ENCODE measurements at regions not wholly inside any gene's neighbourhood (a gene's known extent, or its start where the extent isn't known, plus 50 kb on each side); places are given as distances from the start of the nearest gene placed in this dataset.

DNA sequence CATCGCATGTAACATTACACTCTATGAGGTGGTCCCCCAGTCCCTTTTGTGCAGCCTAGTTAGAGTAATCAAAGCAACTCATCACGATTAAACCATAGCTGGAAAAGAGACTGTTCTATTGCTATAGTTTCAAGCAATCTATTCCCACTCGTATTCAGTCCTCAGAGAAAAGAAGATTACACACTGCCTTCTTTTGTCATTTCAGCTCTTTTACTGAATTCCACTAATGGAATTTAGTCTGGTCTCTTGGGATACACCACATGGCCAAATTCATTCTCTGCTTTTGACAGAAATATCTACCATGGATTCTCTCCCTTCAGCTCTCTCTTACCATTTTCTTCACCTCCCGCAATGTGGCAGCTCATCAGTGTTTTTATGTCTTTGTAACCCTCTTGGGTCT, 108.9 kb upstream of the HDAC9 start:
- Mint-ChIP-seq H3K36me3 (ENCODE audit: low read depth) (no peaks in the 10 kb centered on the region), H3K9me3 (no peaks in the 10 kb centered on the region), H3K4me3 (no peak overlapping the region), H3K27me3 (peaks cover 4% of the 10 kb centered on the region), H3K27ac (no peak overlapping the region), H3K4me1 (no peaks in the 10 kb centered on the region)
- no peak for ATAC-seq (replicated peaks)

DNA sequence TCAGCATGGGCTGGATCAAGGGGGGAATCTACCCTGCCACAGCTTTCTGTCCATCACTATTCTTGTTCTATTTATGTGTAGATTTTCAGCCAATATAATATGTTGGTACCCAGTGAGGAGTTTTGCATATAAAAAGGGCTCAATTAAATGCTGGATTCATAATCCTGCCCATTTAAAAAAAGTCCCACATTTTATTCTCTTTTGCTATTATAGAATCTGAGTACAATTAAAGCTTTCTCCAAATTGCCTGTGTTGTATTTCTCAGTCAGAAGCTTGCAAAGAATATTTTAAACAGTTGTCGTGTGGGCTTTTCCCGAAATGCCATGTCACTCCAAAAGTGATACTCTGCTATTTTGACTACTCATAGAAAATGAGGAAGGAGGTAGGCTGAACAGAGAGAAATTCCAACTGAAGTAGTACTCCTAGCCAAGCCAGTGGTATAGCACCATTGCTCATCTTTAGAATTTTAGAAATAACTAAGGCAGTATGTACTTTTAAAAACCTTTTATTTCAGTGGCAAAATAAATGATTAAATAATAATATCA, 108.3 kb upstream of the HDAC9 start:
- H3K27ac Mint-ChIP-seq = no peak overlapping the region
- no peak for ATAC-seq (replicated peaks)
- no peaks in the 10 kb centered on the region for H3K9me3 Mint-ChIP-seq
- H3K36me3 Mint-ChIP-seq (ENCODE audit: low read depth) = no peaks in the 10 kb centered on the region
- H3K4me1 Mint-ChIP-seq = no peaks in the 10 kb centered on the region
- H3K27me3 Mint-ChIP-seq = peaks cover 4% of the 10 kb centered on the region
- no peak overlapping the region for H3K4me3 Mint-ChIP-seq

DNA sequence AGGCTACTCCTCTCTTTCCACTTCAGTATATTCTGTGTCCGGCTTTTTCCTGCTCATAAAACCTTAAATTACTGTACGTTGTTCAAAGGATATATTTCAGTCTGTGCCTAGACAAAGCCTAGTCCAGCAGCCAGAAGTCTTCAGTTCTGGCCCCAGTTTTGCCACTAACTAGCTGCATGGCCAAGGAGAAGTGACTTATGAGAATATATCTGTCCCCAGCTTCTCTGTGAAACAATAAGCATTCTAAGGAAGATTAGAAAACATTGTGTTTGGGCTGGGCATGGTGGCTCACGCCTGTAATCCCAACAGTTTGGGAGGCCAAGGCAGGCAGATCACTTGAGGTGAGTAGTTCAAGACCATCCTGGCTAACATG, 105.0 kb upstream of the HDAC9 start:
- Mint-ChIP-seq H3K27ac (no peak overlapping the region), H3K36me3 (ENCODE audit: low read depth) (no peaks in the 10 kb centered on the region), H3K27me3 (peaks cover 4% of the 10 kb centered on the region), H3K4me1 (no peaks in the 10 kb centered on the region), H3K9me3 (no peaks in the 10 kb centered on the region), H3K4me3 (no peak overlapping the region)
- ATAC-seq (replicated peaks) = no peak

DNA sequence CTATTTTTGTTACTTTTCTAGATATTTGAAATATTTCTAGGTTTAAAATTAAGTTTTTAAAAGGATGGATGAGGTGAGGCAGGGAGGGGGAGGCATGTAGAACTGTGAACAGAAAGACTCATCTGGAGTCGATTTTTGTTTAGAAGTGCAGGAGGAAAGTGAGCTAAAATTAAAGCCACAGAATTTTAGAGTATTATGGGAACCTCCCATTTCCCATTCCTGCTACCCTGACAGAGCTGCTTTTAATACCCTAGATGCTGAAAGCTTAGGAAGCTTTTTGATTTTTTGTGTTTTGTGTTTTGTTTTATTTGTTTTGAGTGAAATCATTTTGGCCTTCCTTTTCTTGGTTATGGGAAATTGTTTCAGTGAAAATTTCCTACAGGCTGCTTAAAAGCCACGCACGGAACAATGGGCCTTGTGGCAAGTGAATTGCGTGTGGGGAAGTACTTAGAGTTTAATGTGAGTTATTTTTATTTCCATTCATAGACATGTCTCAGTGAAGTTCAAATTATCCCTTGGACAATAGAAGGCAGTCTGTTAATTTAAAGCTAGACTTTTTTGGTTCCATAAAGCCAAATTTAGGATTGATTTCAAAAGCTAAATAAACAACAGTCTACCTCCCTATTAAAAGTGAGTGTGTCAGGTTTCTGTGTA, 102.0 kb upstream of the HDAC9 start:
- no peaks in the 10 kb centered on the region for H3K4me1 Mint-ChIP-seq
- H3K27ac Mint-ChIP-seq = no peak overlapping the region
- H3K36me3 Mint-ChIP-seq (ENCODE audit: low read depth) = no peaks in the 10 kb centered on the region
- H3K9me3 Mint-ChIP-seq = no peaks in the 10 kb centered on the region
- H3K27me3 Mint-ChIP-seq = peaks cover 4% of the 10 kb centered on the region
- no peak overlapping the region for H3K4me3 Mint-ChIP-seq
- no peak for ATAC-seq (replicated peaks)

DNA sequence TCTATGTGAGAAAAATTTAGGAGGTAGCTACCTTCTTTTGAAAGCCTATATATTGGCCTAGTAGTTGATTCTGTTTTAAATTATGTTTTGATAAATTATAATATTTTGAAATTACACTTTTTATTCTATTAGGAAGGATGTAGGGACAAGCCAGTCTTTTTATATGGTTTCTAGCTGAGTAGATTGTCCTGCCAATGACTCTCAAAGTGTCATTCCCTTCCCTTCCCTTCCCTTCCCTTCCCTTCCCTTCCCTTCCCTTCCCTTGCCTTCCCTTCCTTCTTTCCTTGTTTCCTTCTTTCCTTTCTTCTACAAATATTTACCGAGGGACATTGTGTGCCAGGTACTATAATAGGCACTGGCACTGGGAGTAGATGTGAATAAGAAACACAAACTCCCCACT, 99.7 kb upstream of the HDAC9 start:
- no peak overlapping the region for H3K27ac Mint-ChIP-seq

DNA sequence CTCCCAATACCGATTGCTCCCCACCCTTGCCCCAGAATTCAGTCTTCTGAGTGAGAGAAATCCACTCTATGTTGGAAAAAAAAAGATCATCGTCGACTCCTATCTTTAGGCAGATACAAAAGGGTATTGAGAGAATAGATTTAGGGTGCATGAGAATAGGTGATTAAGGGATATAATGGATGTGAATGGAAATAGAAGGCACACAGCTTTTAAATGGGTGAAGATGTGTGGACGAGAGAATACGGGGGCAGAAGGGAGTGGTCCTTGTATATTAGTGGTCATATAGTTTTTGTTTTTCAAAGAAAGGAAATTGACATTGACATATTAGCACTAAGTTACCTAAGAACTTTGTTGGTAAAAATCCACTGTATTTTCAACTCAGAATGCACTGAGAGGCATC, 98.6 kb upstream of the HDAC9 start:
- H3K4me1 Mint-ChIP-seq = no peaks in the 10 kb centered on the region
- no peak for ATAC-seq (replicated peaks)
- no peaks in the 10 kb centered on the region for H3K36me3 Mint-ChIP-seq (ENCODE audit: low read depth)
- H3K27ac Mint-ChIP-seq = no peak overlapping the region
- H3K27me3 Mint-ChIP-seq = peaks cover 3% of the 10 kb centered on the region
- H3K4me3 Mint-ChIP-seq = no peak overlapping the region
- no peaks in the 10 kb centered on the region for H3K9me3 Mint-ChIP-seq

More for the DNA sequence above, 99.7 kb upstream of the HDAC9 start:
- H3K9me3 Mint-ChIP-seq = no peaks in the 10 kb centered on the region
- no peaks in the 10 kb centered on the region for H3K27me3 Mint-ChIP-seq
- H3K4me1 Mint-ChIP-seq = no peaks in the 10 kb centered on the region
- no peak for ATAC-seq (replicated peaks)
- no peaks in the 10 kb centered on the region for H3K36me3 Mint-ChIP-seq (ENCODE audit: low read depth)
- H3K4me3 Mint-ChIP-seq = no peak overlapping the region

DNA sequence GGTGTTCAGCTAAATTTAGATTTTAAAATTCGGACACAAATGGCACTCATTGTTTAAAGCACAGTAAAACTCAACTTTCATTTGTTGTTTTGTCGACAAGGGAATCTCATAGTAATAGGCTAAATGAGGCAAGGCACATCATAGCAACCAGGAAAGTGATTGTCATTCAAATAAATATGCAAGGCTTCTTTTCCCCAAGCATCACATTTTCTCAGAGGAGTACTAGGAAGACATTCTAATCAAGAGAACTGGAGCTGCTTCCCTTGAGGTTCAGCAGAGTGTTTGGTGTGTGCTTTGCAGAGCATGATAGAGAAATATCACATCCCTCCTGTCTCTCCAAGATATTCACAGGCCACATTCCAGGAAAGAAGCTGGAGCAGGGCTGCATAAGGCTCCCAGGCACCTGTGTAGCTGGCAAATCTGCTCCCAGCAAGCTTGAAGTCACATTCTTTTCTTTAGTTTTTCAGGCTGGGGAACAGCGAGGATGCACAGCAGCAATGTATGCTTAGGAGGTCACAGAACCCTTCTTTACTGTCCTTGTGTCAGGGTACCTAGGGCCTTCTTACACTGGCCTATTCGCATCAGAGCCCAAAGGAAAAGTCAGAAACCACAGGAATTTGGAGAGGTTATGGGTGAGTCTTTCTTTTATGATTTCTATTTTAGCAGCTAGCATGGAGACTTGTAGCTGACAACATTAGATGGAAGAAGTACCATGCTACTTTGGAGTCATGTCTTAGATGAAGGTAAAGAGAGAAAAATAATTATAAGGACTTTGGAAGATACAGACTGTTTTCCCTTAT, 95.9 kb upstream of the HDAC9 start:
- Mint-ChIP-seq H3K4me3 (no peak overlapping the region), H3K4me1 (no peaks in the 10 kb centered on the region), H3K36me3 (ENCODE audit: low read depth) (no peaks in the 10 kb centered on the region), H3K9me3 (no peaks in the 10 kb centered on the region), H3K27ac (no peak overlapping the region), H3K27me3 (peaks cover 9% of the 10 kb centered on the region)
- ATAC-seq (replicated peaks) = no peak

DNA sequence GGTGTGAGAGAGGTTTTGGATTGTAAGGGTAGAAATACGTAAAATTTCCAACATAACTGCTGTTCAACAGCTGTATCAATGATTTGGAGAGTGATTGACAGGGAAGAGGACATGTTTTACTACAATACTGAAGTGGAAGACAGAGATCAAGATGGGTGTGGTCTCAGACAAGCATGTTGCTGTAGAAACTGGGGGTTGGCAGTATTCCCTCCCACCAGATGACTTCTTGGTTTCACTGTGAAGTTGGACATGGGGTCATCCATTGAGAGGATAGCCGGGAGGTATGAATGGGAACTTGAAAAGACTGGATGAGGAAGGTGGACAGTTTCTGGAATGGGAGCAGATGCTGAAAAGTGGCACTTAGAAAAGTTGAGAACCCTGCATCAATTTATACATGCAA, 95.3 kb upstream of the HDAC9 start:
- Mint-ChIP-seq H3K36me3 (ENCODE audit: low read depth) (no peaks in the 10 kb centered on the region), H3K27me3 (peaks cover 11% of the 10 kb centered on the region), H3K27ac (no peak overlapping the region), H3K4me1 (no peaks in the 10 kb centered on the region), H3K9me3 (no peaks in the 10 kb centered on the region), H3K4me3 (no peak overlapping the region)
- ATAC-seq (replicated peaks) = no peak

DNA sequence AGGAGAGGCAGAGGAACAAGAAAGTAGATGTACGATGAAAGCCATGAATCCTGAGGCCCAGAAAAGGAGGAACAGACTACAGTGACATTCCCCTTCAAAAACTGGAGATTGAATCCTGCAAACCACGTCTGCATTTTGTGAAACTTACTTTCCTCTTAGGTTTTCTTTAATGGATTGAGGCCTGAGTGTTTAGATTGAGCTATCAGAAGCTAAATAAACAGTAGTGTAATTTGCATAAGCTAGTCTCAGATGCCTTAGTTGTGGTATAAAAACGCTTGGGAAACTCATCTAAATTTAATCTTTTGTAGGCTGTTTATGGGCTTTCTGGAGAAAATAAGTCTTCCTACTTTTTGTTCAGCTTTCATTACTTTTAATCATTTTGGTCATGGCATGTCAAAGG, 94.8 kb upstream of the HDAC9 start:
- Mint-ChIP-seq H3K4me3 (no peak overlapping the region), H3K36me3 (ENCODE audit: low read depth) (no peaks in the 10 kb centered on the region), H3K9me3 (no peaks in the 10 kb centered on the region), H3K4me1 (no peaks in the 10 kb centered on the region), H3K27ac (no peak overlapping the region), H3K27me3 (peaks cover 12% of the 10 kb centered on the region)
- ATAC-seq (replicated peaks) = no peak

DNA sequence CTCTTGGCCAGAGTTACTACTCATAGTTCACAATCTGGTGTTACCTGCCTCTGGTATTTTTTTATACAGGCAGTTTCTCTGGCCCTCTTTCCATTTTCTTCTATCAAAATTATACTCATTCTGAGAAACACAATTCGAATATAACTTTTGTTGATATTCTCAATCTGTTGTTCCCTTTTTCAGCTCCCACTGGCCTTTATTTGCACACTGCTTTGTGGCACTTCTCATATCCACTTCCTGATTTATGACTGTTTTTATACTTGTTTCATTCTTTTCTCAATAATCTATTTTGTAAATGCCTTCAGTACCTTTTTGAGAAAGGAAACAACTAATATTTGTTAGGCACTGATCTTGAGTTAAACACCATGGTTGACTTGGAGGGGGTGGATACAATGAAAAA, 93.8 kb upstream of the HDAC9 start:
- no peak for ATAC-seq (replicated peaks)
- H3K27ac Mint-ChIP-seq = no peak overlapping the region
- H3K4me1 Mint-ChIP-seq = no peaks in the 10 kb centered on the region
- peaks cover 12% of the 10 kb centered on the region for H3K27me3 Mint-ChIP-seq
- no peak overlapping the region for H3K4me3 Mint-ChIP-seq
- no peaks in the 10 kb centered on the region for H3K36me3 Mint-ChIP-seq (ENCODE audit: low read depth)
- H3K9me3 Mint-ChIP-seq = no peaks in the 10 kb centered on the region

DNA sequence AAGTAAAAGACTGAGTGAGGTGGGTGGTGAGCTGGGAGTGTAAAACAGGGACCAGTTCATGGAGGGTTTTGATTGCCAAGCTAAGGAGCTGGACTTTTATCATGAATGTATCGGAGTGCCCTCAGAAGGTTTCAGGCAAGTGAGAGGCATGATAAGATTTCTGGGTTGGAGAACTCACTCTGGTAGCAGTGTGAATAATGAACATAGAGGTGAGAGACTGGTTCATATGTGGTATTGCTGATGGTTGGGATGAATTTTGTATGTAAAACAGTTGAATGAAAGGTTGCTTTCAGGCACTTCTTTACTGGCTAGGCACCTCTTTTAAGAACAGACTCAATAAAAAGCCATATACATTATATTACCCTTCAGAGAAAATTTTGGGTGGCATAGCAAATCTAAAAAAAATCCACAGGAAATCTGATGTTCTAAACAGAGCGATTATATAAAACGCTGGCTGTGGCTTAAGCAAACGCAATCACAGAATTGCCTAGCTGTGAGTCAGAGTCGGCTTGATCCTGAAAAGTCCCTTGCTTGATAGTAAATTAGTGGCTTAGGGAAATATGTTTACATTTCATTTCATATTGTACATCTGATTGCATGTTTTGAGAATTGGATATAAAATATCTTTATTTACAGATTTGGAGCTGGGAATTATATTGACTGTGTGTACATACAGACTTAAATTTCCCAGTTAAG, 92.9 kb upstream of the HDAC9 start:
- no peak for ATAC-seq (replicated peaks)
- H3K27me3 Mint-ChIP-seq = peaks cover 17% of the 10 kb centered on the region

DNA sequence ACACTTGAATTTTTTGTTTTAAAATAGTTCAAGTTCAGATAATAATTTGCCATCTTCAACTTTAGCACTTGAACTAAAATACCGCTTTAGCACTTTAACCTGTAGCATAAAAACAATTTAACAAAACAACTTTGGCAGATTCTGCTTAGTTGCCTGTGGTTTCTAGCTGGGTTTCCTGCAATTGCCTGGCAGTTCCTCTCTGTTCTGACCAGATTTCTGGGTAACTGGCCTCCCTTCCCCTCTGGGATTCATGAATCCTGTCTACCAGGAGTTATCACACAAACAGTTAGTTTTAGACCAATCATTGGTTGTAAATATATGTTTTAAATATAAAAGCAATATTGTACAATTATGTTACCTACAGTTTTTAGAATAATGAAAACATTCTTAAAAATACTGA, 89.8 kb upstream of the HDAC9 start:
- Mint-ChIP-seq H3K36me3 (ENCODE audit: low read depth) (no peaks in the 10 kb centered on the region), H3K4me3 (no peak overlapping the region), H3K27ac (no peak overlapping the region), H3K27me3 (peaks cover 17% of the 10 kb centered on the region), H3K4me1 (no peaks in the 10 kb centered on the region), H3K9me3 (no peaks in the 10 kb centered on the region)
- ATAC-seq (replicated peaks) = no peak

More for the DNA sequence above, 92.9 kb upstream of the HDAC9 start:
- H3K4me1 Mint-ChIP-seq = no peaks in the 10 kb centered on the region
- no peak overlapping the region for H3K27ac Mint-ChIP-seq
- H3K9me3 Mint-ChIP-seq = no peaks in the 10 kb centered on the region
- no peak overlapping the region for H3K4me3 Mint-ChIP-seq
- no peaks in the 10 kb centered on the region for H3K36me3 Mint-ChIP-seq (ENCODE audit: low read depth)

DNA sequence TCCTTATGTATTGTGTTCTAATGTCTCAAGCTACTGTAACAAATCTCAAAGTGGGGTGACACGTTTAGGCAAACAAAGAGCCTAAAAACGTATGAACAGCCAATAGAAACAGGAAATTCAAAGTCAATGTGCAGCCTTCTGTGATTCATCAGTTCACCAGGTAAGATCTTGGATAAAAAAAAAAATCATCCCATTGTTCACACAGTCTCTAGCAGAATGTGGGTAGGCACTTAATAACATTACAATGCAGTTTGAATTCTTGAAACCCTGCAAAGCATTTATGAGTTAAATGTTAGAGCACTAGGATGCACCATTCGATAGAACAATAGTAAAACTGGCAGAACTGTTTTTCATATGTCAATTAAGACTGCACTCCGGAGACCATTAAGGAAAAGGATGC, 88.2 kb upstream of the HDAC9 start:
- no peak overlapping the region for H3K4me3 Mint-ChIP-seq
- no peaks in the 10 kb centered on the region for H3K36me3 Mint-ChIP-seq (ENCODE audit: low read depth)
- no peaks in the 10 kb centered on the region for H3K4me1 Mint-ChIP-seq
- ATAC-seq (replicated peaks) = no peak
- no peaks in the 10 kb centered on the region for H3K9me3 Mint-ChIP-seq
- H3K27ac Mint-ChIP-seq = no peak overlapping the region
- peaks cover 13% of the 10 kb centered on the region for H3K27me3 Mint-ChIP-seq

DNA sequence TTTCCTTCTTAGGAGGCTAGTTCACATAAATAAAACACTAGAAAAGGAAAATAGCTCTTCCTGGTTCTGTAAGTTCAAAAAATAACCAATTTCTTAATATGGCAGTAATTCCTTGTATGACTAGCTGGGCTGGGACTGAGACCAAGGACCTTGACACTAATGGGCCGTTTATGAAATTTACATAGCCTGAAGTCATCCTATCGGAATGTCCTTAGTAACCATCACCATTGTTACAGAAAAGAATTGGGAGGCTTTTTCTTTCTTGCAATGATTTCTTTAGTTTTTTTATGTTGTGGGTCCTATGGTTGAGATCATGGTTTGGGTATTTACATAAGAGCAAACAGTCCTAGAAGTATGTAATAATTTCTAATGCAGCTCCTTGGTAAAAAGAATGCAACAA, 87.1 kb upstream of the HDAC9 start:
- no peak overlapping the region for H3K4me3 Mint-ChIP-seq
- H3K9me3 Mint-ChIP-seq = no peaks in the 10 kb centered on the region
- H3K27me3 Mint-ChIP-seq = peaks cover 13% of the 10 kb centered on the region
- no peak for ATAC-seq (replicated peaks)
- H3K4me1 Mint-ChIP-seq = no peaks in the 10 kb centered on the region
- no peaks in the 10 kb centered on the region for H3K36me3 Mint-ChIP-seq (ENCODE audit: low read depth)
- no peak overlapping the region for H3K27ac Mint-ChIP-seq

DNA sequence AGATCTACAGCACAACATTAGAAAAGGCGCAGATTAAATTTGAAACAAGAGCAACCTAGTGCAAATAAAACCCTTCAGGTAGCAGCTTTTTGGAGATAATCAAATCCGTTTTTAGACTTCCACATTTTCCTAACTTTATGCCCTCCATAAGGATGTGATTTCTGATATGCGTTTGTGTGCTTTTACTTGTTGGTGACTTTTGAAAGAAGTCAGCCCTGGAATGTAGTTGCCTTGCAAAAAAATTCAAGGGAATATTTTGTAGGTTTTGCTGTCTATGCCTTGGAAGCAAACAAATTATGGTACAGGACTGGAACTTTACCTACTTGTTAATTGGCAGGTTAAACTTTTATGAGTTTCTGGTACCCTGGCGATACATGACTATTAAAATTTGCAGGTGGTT, 86.7 kb upstream of the HDAC9 start:
- no peaks in the 10 kb centered on the region for H3K36me3 Mint-ChIP-seq (ENCODE audit: low read depth)
- H3K27ac Mint-ChIP-seq = no peak overlapping the region
- peaks cover 13% of the 10 kb centered on the region for H3K27me3 Mint-ChIP-seq
- no peak overlapping the region for H3K4me3 Mint-ChIP-seq
- H3K4me1 Mint-ChIP-seq = no peaks in the 10 kb centered on the region
- no peak for ATAC-seq (replicated peaks)
- no peaks in the 10 kb centered on the region for H3K9me3 Mint-ChIP-seq

Data from activated T-helper 17 cell treated with anti-CD3 and anti-CD28 coated beads, Interleukin-2, amount 50 U/mL, for 72 hours (primary cell).